Activated naive CD4-positive, alpha-beta T cell treated with anti-CD3 and anti-CD28 coated beads, Interleukin-2, amount 50 U/mL, for 24 hours (primary cell): ENCODE measurements at regions not wholly inside any gene's neighbourhood (a gene's known extent, or its start where the extent isn't known, plus 50 kb on each side); places are given as distances from the start of the nearest gene placed in this dataset.
A peak's percentile ranks its signal among the peaks of the same experiment; 100 is the strongest.
"Not testable (repeated sequence)": the region's sequence is repeated elsewhere in the genome, so short reads cannot be mapped to it uniquely, and the experiment has no call there.

Experiments
- H3K27ac Mint-ChIP-seq: one replicate; pipeline ENCODE4 v1.8.0; 2021; ENCODE audit warnings: mild to moderate bottlenecking, mixed read lengths
- H3K27me3 Mint-ChIP-seq: one replicate; pipeline ENCODE4 v1.8.0; 2021; ENCODE audit warnings: mixed read lengths
- H3K36me3 Mint-ChIP-seq: one replicate; pipeline ENCODE4 v1.8.0; 2021; ENCODE audit warnings: mixed read lengths
- H3K4me1 Mint-ChIP-seq: one replicate; pipeline ENCODE4 v1.8.0; 2021; ENCODE audit warnings: mixed read lengths
- H3K4me3 Mint-ChIP-seq: one replicate; pipeline ENCODE4 v1.8.0; 2021; ENCODE audit warnings: mild to moderate bottlenecking, mixed read lengths
- H3K9me3 Mint-ChIP-seq: one replicate; pipeline ENCODE4 v1.8.0; 2021; ENCODE audit warnings: mixed read lengths

DNA sequence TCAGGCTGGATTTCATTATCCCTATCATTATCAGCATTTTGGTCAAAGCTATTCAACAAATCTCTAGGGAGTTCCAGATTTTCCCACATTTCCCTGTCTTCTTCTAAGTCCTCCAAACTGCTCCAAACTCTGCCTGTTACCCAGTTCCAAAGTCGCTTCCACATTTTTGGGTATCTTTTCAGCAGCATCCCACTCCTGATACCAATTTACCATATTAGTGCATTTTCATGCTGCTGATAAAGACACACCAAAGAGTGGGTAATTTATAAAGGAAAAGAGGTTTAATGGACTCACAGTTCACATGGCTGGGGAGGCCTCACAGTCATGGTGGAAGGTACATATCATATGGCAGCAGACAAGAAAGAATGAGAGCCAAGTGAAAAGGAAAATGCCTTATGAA lies 132.8 kb upstream of the SLC7A11 start:
- no peaks in the 10 kb centered on the region for H3K4me1 Mint-ChIP-seq
- H3K4me3 Mint-ChIP-seq, result no peak overlapping the region
- H3K36me3 Mint-ChIP-seq, result no peaks in the 10 kb centered on the region
- H3K27ac Mint-ChIP-seq, result no peak overlapping the region
- no peaks in the 10 kb centered on the region for H3K27me3 Mint-ChIP-seq
- peaks cover 9% of the 10 kb centered on the region for H3K9me3 Mint-ChIP-seq

DNA sequence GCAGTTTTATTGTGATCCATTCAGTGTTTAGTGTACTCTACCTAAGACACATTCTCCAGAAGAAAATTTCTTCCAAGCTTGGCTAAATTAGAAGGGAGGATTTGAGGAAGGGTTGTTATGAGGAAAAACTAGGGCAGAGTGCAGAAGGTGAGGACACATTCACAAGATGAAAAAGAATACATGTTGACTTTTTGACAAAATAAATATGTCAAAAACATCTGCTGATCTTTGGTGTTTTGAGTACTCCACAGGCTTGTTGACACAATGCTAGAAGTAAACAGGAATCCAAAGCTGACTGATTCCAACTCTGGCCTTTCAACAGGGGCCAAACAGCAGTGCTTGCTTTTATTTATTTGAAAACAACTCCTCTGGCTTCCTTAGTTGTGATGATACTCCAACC lies 125.8 kb upstream of the SLC7A11 start:
- Mint-ChIP-seq H3K4me1 (no peaks in the 10 kb centered on the region), H3K36me3 (no peaks in the 10 kb centered on the region), H3K27me3 (no peaks in the 10 kb centered on the region), H3K9me3 (peaks cover 14% of the 10 kb centered on the region), H3K4me3 (no peak overlapping the region), H3K27ac (no peak overlapping the region)

DNA sequence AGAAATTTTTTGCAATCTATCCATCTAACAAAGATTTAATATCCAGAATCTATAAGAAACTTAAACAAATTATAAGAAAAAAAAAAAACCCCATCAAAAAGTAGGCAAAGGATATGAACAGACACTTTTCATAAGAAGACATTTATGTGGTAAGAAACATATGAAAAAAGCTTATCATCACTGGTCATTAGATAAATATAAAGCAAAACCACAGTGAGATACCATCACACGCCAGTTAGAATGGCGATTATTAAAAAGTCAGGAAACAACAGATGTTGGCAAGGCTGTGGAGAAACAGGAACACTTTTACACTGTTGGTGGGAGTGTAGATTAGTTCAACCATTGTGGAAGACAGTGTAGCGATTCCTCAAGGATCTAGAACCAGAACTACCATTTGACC lies 110.3 kb upstream of the SLC7A11 start:
- H3K27me3 Mint-ChIP-seq, H3K4me3 Mint-ChIP-seq, H3K36me3 Mint-ChIP-seq, H3K4me1 Mint-ChIP-seq, H3K27ac Mint-ChIP-seq, H3K9me3 Mint-ChIP-seq: not testable (repeated sequence)

- Mint-ChIP-seq H3K4me1 (no peaks in the 10 kb centered on the region), H3K9me3 (peaks cover 8% of the 10 kb centered on the region), H3K27ac (no peak overlapping the region), H3K4me3 (no peak overlapping the region), H3K27me3 (no peaks in the 10 kb centered on the region), H3K36me3 (no peaks in the 10 kb centered on the region)
Measured at GRCh38 chr4:138348055-138348454, 105.9 kb upstream of the SLC7A11 start.

GRCh38 chr4:138347561-138347960 lies 105.4 kb upstream of the SLC7A11 start:
- Mint-ChIP-seq H3K27ac (no peak overlapping the region), H3K4me3 (no peak overlapping the region), H3K9me3 (peaks cover 8% of the 10 kb centered on the region), H3K27me3 (no peaks in the 10 kb centered on the region), H3K36me3 (no peaks in the 10 kb centered on the region), H3K4me1 (no peaks in the 10 kb centered on the region)

DNA sequence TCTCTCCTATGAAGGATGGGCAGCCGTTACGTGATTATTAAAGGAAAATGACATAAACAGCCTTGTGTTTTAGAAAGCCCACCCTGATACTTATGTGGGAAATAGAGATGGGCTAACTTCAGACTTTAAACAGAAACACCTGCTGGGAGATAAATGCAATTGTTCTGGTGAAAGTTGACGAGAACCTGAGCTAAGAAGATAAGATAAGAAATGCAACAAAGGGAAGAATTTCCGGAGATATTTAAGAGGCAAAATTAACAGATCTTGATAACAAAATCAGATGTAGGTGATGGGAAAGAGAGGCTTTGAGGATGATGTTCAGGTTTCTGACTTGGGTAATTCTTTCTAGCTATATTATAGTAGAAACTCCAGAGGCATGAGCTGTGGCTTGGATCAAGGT lies 102.7 kb upstream of the SLC7A11 start:
- H3K36me3 Mint-ChIP-seq, result no peaks in the 10 kb centered on the region
- peaks cover 8% of the 10 kb centered on the region for H3K9me3 Mint-ChIP-seq
- no peak overlapping the region for H3K4me3 Mint-ChIP-seq
- no peaks in the 10 kb centered on the region for H3K4me1 Mint-ChIP-seq
- H3K27ac Mint-ChIP-seq, result peak overlapping the region; percentile 2
- H3K27me3 Mint-ChIP-seq, result no peaks in the 10 kb centered on the region

DNA sequence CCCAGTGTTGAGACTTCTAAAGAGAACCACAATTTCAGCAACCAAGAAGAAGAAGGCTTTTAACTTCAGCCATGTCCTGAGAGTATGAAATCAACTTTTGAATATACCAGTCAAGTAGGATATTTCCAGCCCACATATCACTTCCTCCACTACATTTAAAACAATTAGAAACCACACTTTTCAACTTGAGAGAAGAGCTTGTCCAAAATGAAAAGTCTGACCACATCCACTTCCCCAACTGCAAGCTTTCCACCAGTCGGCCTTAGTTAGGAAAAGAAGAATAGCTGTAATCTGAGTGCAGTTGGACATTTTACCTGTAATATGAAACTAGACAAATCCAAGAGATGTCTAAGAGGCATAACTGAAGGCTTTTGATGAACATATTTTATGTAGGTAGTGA lies 101.9 kb upstream of the SLC7A11 start:
- Mint-ChIP-seq H3K27me3 (no peaks in the 10 kb centered on the region), H3K27ac (no peak overlapping the region), H3K4me1 (no peaks in the 10 kb centered on the region), H3K9me3 (peaks cover 8% of the 10 kb centered on the region), H3K4me3 (no peak overlapping the region), H3K36me3 (no peaks in the 10 kb centered on the region)

- Mint-ChIP-seq H3K27me3 (no peaks in the 10 kb centered on the region), H3K36me3 (no peaks in the 10 kb centered on the region), H3K27ac (no peak overlapping the region), H3K4me1 (no peaks in the 10 kb centered on the region), H3K4me3 (no peak overlapping the region), H3K9me3 (peaks cover 8% of the 10 kb centered on the region)
Measured at GRCh38 chr4:138341739-138342415, 99.7 kb upstream of the SLC7A11 start.

DNA sequence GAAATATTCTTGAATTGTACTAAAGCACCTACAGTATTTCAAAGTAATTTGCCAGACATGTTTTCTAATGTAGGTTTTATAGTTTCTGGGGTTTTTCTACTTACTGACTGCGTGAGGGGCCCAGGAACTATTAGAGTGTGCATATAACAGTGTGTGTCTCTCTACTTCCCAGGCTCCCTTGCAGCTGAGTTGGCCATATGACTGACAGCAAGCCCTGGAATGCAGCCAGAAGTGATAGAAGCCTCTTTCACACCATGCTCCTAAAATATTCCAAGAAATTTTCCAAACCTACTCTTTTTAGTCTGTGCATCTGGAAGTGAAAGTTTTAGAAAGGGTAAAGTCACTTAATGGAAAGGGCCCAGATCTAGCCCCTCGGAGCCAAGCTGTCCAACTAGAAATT lies 96.7 kb upstream of the SLC7A11 start:
- H3K4me1 Mint-ChIP-seq, result no peaks in the 10 kb centered on the region
- H3K27ac Mint-ChIP-seq, result no peak overlapping the region
- peaks cover 1% of the 10 kb centered on the region for H3K9me3 Mint-ChIP-seq
- H3K27me3 Mint-ChIP-seq, result no peaks in the 10 kb centered on the region
- H3K36me3 Mint-ChIP-seq, result no peaks in the 10 kb centered on the region
- H3K4me3 Mint-ChIP-seq, result no peak overlapping the region

GRCh38 chr4:138338222-138338621 lies 96.1 kb upstream of the SLC7A11 start:
- not testable (repeated sequence) for H3K4me3 Mint-ChIP-seq, H3K27me3 Mint-ChIP-seq, H3K27ac Mint-ChIP-seq, H3K9me3 Mint-ChIP-seq, H3K4me1 Mint-ChIP-seq, H3K36me3 Mint-ChIP-seq

DNA sequence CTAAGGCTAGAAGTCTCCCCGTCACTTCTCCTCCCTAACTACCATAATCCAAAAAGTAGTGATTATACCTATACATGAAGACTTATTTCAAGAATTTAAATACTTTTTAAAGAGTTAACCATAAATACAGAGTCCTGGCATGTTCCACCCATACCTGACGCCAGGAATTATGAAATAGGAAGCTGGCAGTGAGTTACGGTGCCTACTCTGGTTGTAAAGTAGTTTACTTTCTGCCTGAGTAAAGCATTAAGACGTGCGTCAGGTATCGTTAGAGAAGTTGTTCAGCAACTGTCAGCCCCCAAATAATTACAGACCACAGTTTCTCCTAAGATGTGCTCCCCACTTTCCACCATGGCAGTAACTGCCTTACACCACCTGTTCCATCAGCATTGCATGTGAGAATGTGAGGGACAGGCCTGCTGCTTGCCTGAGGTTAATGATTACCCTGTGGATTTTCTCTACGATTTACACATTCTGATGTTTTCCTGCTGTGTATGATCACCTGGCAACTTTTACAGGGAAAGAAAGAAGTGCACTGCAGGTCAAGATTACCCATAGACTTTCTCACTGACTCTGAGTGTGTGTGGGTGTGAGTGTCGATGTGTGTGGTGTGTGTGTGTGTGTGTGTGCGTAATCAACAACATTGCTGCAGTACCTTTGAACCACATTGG lies 92.3 kb upstream of the SLC7A11 start:
- H3K4me3 Mint-ChIP-seq, result no peak overlapping the region
- peaks cover 6% of the 10 kb centered on the region for H3K9me3 Mint-ChIP-seq
- no peaks in the 10 kb centered on the region for H3K27me3 Mint-ChIP-seq
- no peaks in the 10 kb centered on the region for H3K36me3 Mint-ChIP-seq
- no peak overlapping the region for H3K27ac Mint-ChIP-seq
- no peaks in the 10 kb centered on the region for H3K4me1 Mint-ChIP-seq

GRCh38 chr4:138332415-138332814 lies 90.3 kb upstream of the SLC7A11 start:
- H3K4me3 Mint-ChIP-seq, H3K4me1 Mint-ChIP-seq, H3K9me3 Mint-ChIP-seq, H3K36me3 Mint-ChIP-seq, H3K27me3 Mint-ChIP-seq, H3K27ac Mint-ChIP-seq: not testable (repeated sequence)

GRCh38 chr4:138330531-138330930 lies 88.4 kb upstream of the SLC7A11 start:
- H3K36me3 Mint-ChIP-seq, result no peaks in the 10 kb centered on the region
- H3K4me1 Mint-ChIP-seq, result no peaks in the 10 kb centered on the region
- H3K4me3 Mint-ChIP-seq, result no peak overlapping the region
- peaks cover 6% of the 10 kb centered on the region for H3K9me3 Mint-ChIP-seq
- H3K27me3 Mint-ChIP-seq, result no peaks in the 10 kb centered on the region
- H3K27ac Mint-ChIP-seq, result no peak overlapping the region

DNA sequence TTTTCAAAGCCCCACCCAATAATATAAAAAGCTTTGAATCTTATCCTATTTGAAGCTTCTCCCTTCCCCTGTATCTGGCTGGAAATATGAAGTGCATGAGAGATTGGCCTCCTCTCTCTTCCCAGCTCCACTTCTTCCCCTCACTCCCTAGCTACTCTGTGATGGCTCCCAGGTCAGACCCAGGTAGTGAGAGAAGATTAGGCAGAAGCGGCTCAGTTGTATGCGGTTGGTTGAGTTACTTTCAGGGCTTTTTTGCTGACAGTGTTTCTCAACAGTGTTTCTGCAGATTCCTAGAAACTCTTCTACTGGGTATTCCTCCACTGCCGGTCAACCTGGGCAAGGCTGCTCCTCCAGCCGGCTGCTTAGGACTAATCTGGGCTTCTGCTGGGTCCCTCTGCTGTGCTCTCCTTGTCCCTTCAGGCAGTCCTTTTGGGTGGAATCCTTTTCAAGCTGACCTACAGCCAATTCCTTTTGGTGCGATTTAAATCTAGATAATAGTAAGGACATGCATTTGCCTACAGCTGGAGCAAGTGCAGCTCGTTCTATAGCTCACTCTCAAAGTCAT lies 87.4 kb upstream of the SLC7A11 start:
- Mint-ChIP-seq H3K9me3 (peaks cover 6% of the 10 kb centered on the region), H3K4me3 (no peak overlapping the region), H3K4me1 (no peaks in the 10 kb centered on the region), H3K27ac (no peak overlapping the region), H3K36me3 (no peaks in the 10 kb centered on the region), H3K27me3 (no peaks in the 10 kb centered on the region)

DNA sequence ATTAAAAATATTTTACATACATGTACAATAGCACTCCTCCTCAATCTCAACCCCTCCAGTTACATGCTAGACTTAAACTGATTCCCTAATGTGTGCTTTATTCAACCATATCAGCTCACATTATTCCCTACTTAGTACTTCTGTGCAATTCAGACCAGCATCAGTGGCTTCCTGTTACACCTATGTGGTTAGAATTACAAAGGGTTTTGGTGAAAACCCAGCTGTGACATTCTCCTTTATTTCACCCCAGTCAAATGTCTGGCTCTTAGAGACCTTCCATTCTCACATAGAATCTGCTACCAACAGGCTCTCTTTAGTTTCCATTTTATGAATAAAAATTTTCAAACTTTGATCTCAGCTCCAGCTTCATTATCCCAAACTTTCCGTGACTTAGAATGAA lies 85.2 kb upstream of the SLC7A11 start:
- peaks cover 5% of the 10 kb centered on the region for H3K9me3 Mint-ChIP-seq
- no peaks in the 10 kb centered on the region for H3K36me3 Mint-ChIP-seq
- H3K27me3 Mint-ChIP-seq, result no peaks in the 10 kb centered on the region
- no peak overlapping the region for H3K27ac Mint-ChIP-seq
- no peak overlapping the region for H3K4me3 Mint-ChIP-seq
- H3K4me1 Mint-ChIP-seq, result no peaks in the 10 kb centered on the region

- Mint-ChIP-seq H3K4me1 (no peaks in the 10 kb centered on the region), H3K9me3 (no peaks in the 10 kb centered on the region), H3K36me3 (no peaks in the 10 kb centered on the region), H3K27me3 (peaks cover 2% of the 10 kb centered on the region), H3K27ac (no peak overlapping the region), H3K4me3 (no peak overlapping the region)
Measured at GRCh38 chr4:138320831-138321230, 78.7 kb upstream of the SLC7A11 start.

- Mint-ChIP-seq H3K27ac (no peak overlapping the region), H3K27me3 (peaks cover 2% of the 10 kb centered on the region), H3K36me3 (no peaks in the 10 kb centered on the region), H3K9me3 (no peaks in the 10 kb centered on the region), H3K4me3 (no peak overlapping the region), H3K4me1 (no peaks in the 10 kb centered on the region)
Measured at GRCh38 chr4:138320030-138320429, 77.9 kb upstream of the SLC7A11 start.
